OCI-M1 (cell line): ENCODE measurements at regions not wholly inside any gene's neighbourhood (a gene's known extent, or its start where the extent isn't known, plus 50 kb on each side); places are given as distances from the start of the nearest gene placed in this dataset.
"Not testable (repeated sequence)": the region's sequence is repeated elsewhere in the genome, so short reads cannot be mapped to it uniquely, and the experiment has no call there.

ENCODE experiments used
- DNase-seq: peaks from one replicate; lab custom pipeline; 2025; lab: John Stamatoyannopoulos, UW

DNA sequence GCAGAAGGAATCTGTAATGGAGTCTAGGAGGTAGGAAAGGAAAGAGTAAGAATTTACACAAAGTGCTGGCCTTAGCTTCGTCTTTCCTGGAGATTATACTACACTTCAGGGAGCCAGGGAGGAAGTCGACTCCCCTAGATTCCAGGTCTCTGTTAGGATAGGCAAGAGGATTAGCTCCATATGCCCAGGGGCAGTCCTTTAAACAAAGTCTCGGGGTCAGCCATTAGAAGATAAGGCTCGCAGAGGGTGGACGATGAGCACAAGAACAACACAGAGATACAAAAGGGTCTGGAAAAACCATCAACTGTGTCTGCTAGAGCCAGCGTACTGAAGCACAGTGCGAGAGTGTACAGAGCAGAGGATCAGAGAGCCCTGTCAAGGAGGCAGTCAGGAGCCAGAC, 344.7 kb upstream of the TNC start:
- no peak for DNase-seq

DNA sequence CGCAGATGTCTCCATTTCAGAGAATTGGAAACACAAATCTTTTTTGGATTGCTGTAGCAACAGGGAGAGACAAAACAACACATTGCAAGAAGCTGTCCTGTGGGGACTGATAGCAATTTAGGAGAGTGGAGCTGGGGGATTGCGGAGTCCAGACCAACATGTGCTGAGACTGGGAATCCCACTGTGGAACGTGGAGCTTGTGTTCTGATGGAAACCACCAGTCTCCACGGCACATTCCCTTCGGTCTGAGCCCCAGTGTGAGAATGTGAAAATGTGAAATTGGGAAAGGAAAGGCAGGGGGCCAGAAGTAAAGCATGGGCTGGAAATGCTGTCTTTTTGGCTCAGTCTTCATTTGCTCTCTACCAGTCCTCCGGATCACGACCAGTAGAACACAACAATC, 348.8 kb upstream of the TNC start:
- no peak for DNase-seq

GRCh38 chr9:115469841-115470240, 351.9 kb upstream of the TNC start:
- no peak for DNase-seq

GRCh38 chr9:115473032-115473431, 355.1 kb upstream of the TNC start:
- DNase-seq: not testable (repeated sequence)

DNA sequence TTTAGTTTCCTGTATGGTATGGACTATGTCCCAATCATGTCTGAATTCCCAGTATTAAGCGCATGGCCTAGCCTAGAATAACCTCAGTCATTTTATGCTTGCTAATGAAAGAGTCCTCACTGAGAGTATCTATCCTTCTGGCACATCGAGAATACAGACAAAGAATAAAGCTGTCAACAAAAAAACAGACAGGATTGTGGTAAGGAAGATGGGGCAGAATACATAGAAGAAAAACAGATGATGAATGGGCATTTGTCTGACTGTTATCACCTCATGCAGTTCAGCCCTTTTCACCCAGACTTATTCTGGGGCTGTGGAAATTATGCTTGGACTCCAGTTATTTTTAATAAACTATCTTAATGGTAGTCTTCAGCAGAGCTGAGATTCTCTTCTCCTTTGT, 363.8 kb upstream of the TNC start:
- no peak for DNase-seq

DNA sequence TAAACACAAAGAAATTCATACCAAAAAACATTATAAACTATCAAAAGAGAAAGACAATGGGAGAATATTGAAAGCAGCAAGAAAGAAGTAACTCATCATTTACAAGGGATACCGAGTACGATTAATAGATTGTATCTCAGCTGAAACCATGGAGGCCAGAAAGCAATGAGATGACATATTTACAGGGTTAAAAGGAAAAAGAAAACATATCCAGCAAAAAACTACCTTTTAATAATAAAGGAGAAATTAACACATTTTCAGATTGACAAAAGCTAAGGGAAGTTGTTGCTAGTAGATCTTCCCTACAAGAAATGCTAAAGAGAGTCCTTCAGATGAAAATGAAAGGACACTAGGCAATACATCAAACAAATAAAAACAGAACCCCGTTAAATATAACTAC, 364.8 kb upstream of the TNC start:
- no peak for DNase-seq

DNA sequence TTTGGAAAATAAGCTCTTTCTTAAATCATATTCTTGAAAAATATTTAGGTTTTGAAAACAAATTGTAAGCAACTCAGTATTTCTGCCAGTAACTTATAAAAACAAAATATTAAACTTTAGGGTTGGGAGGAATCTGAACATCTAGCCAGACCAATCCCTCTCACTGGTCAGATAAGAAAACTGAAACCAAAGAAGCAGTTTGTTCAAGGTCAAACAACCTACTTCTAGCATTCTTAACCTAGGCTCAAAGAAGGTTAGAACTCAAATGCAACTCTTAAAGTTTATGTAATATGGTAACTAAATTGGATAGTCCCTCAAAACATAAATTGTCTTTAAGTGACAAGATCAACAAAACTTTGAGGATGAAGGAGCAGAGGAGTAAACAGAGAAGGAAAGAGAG, 374.9 kb upstream of the TNC start:
- DNase-seq: no peak

- no peak for DNase-seq
Observed at GRCh38 chr9:115494393-115494792, 376.4 kb upstream of the TNC start.

DNA sequence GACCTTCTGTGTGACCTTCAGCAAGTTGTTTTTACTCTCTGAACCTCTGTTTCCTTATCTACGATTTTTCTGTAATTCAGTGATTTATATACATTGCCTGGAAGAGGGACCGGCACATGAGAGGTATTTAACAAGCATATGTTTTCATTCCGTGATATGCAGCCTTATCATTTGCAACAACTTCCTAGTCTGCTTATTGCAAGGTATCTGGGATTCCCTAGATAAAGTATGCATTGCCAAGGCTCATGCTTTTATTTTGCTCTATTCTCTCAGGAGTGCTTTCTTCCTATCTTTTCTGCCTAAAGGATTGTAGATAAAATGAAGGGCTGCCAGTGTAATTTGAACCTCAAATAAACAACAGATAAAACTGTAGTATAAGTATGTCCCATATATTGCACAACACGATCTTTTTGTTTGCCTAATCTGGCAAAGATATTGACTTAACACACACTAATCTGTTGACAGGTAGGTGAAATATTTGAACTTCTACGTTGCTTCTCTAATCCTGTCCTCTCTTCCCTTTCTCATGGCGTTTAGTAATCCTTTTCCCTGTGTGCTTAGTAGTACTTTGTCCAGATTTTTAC, 377.2 kb upstream of the TNC start:
- no peak for DNase-seq

DNA sequence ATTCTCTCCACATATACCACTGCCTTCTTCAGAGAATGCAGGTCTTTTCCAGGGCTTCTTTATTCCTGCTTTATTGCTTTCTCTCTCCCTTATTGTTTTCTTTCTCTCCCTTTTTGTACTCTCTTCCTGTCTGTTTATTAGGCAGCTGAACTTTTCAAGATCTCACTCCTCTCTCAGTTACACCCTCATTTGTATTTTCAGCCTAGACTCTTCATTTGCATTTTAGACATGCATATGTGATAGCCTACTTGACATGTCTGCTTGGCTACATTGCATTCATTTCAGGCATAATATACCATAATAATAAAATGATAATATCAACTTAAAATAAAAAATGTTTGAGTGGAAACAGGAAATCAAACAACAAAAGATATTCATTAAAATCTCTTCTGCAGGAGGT, 377.9 kb upstream of the TNC start:
- no peak for DNase-seq

DNA sequence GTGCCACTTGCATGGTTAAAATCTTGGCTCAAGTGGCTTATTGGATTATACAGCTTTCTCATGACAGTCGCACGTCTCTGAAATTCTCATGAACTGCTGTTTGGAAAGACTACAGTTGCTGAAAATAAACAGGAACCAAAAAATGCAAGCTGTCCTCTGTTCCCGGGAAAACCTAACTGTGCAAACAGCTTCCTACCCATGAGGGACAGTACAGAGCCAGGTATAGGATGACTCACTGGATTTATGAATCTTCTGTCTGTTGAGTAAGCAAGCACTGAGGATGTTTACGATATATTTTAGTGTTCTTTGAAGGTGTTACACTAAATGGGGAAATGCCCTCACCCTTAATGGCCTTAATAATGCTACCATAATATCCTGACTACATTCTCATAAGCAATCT, 380.3 kb upstream of the TNC start:
- DNase-seq: no peak

GRCh38 chr9:115507148-115507547, 389.2 kb upstream of the TNC start:
- no peak for DNase-seq

DNA sequence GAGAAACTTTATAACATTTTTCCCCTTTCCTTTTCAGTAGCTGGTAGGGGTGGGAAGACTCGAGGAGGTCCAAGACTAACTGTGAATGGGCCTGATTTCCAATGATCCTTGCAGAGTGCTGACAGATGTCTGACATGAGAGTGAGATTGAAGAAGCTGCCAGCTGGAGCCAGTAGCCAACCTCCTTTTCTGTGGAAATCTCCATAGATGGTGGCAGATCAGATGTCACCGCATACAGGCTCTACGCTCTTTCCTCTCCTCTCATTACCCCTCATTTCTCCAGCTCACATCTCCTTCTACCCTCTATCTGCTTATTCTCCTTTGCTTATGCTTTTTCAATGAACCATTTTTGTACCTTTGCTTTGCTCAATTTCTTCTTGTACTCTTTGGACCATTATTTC, 395.2 kb upstream of the TNC start:
- DNase-seq: no peak

DNA sequence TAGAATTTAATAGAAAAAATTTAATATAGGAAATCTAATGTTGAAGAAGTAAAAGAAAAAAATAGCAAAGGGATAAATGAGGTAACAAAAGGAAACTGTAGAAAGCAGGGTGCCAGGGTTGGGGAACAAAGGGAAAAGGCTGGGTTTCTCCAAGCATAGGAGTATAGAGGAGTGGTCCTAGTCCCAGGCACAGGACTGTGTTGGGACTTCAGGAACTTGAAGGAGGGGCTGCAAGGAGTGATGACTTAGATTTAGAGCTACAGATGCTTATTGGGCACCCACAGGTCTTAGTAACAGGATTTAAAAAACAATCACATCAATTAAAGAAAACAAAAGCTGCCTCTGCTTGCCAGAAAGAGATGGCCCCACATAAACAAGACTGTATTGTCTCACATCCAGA, 396.5 kb upstream of the TNC start:
- no peak for DNase-seq

DNA sequence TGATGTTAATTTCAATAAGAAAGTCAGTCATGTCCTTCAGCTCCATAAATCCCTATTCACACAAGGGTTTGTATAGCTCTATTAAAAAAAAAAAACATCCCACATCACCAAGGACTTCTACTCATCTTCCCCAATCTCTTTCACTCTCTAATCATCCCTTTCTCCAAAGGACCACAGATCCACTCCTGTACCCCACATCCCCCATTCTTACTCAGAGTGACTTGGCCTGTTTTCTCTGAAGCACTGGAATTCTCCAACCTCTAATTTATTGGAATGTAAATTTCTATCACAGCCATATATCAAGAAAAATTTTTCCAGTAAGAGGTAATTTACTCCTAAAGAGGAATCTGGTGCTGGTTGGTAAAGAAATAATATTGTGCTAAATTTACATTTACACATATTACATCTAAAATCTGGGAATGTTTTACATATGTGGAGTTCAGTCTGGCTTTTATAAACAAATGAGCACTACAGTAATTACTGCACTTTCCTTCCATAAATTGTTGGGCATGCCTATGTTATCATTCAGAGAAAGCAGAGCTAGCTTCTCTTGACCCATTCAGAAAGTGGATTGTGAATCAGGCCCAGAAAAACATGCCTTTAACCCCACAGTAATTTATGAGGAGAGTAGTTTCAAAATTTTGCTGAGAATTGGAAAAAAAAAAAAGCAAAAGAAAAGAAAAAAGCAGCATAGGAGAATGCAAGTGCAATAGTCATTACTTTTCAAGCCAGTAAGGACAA, 399.5 kb upstream of the TNC start:
- no peak for DNase-seq

GRCh38 chr9:115520646-115521045, 402.7 kb upstream of the TNC start:
- DNase-seq: no peak

DNA sequence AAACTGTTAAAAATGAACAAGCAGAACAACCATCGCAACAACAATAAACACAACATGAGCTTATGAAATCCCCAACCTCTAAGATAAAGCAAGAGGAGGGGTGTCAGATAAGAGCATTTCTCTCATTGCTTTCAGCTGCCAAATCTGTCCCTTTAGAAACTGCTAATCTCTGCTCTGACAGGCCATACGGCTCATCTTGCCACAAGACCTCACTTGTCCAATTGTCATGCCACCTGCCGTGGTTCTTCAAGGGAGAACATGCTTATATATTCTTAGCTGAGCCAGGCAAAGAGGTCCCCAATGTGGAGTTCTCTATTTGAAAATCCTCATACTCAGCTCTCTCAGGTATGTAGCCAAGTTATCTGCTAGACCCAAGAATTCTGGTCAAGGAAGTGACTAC, 405.0 kb upstream of the TNC start:
- no peak for DNase-seq

- DNase-seq: peak; percentile 75
Observed at GRCh38 chr9:115524453-115525059, 406.6 kb upstream of the TNC start.

DNA sequence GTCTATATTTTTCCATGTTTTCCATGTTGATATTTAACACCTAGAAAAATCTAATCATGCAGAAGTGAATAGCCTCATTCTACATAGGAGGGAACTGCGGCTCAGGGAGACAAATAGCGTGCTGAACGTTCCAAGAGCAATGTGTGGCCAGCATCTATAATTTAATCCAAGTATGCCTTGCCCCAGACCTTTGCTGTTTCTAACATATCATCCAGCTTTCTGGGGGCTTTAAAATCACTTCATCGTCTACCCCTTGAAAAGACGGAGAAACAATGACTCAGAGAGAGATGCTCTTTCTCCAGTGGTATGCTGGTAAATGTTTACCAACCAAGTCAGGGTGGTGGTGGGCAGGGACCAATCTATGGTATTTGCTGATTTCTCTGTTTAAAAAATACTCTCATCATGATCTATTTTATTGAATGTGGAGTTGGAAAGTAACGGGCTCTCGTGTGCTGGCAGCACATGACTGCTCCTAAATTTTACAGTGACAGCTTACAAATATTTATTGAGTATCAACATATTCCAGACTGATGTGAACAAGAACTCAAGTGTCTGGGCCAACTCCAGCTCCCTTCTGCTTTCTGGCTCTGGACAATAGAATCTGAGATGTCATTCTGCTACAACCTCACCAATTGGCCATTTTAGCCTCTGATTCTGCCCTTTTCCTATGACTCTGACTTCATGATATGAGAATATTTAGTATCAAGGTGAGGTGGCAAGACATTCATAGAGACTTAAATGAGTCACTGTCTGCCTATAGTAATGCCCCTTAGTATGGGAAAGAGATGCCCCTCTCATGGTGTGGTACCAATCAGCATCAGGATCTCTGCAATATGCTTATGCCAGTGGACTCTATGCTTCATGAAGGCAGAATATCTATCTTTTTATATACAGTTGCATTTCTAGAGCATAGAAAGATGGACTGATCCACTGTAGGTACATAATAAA, 407.4 kb upstream of the TNC start:
- DNase-seq: no peak

GRCh38 chr9:115531410-115532125, 413.6 kb upstream of the TNC start:
- no peak for DNase-seq

- no peak for DNase-seq
Observed at GRCh38 chr9:115533511-115533910, 415.6 kb upstream of the TNC start.

DNA sequence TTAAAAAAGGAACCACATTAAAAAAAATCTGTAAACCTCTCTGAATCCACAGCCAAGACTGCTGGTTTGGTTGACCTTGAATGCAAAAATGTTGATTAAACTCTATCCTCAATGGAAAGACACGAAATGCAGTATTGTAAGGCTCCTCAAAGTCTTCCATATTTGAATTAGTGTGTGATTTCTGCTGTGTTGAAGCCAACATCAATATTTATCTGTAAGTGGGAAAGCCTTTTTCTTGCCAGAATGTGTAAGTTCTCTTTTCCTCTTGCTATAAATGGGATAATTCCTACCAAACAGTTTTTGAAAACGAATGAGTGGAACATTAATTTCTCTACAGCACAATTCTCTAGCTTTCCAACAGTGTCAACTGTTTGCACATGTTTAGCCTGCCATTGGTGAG, 422.1 kb upstream of the TNC start:
- no peak for DNase-seq
